ENCODE measurements at regions not wholly inside any gene's neighbourhood (a gene's known extent, or its start where the extent isn't known, plus 50 kb on each side); places are given as distances from the start of the nearest gene placed in this dataset.

- no peak for DNase-seq (ENCODE audit: low spot score)
Measured at GRCh38 chr12:113655479-113655878, 183.8 kb upstream of the LHX5 start.

DNA sequence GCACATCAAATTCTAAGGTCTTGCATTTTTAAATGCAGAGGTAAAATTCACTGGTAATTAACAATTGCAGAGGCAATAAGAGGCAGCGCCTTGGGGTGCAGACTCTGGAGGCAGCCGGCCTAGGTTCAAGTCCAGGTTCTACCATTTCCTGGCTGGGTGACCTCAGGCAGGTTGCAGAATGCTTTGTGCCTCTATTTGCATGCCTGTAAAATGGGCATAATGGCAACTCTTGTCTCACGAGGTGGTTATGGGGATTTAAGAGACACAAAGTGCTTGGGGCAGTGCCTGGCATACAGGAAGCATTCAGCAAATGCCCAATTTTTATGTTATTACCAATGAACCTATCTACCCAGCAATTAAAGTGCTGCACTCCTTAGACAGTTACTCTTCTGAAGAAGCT is 180.0 kb upstream of the LHX5 start:
- no peak for DNase-seq (ENCODE audit: low spot score)

GRCh38 chr12:113650476-113650875 is 178.8 kb upstream of the LHX5 start:
- DNase-seq (ENCODE audit: low spot score): no peak

DNA sequence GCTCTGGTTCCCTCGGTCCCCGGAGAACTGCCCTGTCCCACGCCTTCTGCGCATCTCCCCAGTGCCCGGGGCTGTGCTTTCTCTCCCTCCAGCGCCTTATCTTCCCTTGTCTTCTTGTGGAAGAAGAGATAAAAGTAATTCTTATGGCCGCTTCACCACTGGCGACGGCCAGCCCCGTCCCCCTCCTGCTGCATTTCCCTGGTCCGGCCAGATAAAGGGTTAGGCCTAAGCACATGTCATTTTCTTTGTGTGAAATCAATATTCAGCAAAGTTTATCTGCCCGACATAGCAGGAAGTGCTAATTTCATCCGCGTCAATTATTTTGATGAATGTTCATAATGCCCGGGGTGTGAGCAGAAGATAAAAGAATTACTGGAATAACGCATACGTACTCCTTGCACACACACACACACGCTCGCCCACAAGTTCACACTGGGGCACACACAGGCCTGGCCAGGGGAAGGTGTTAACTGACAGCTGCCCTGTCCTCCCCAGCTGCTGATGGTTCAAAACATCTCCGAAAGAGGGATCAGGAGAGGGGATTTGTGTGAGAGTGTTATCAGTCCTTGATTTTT is 177.7 kb upstream of the LHX5 start:
- no peak for DNase-seq (ENCODE audit: low spot score)

DNA sequence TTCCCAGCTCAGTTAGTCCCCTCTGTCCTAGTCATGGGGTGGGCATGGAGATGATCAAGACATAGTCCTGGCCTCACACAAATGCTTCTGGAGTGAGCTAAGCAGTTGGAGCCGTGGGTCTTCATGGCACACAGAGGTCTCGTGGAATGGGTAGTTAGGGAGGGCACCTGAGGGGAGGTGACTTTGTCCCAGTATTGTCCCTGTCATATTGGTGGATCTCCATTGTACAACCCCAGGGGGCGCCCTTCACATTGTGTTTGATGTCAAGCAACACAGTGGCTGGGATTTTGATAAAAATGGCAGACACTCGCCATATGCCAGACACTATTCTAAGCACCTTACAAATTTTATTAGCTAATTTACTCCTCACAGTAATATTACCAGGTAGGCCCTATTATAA is 175.4 kb upstream of the LHX5 start:
- DNase-seq (ENCODE audit: low spot score): no peak

DNA sequence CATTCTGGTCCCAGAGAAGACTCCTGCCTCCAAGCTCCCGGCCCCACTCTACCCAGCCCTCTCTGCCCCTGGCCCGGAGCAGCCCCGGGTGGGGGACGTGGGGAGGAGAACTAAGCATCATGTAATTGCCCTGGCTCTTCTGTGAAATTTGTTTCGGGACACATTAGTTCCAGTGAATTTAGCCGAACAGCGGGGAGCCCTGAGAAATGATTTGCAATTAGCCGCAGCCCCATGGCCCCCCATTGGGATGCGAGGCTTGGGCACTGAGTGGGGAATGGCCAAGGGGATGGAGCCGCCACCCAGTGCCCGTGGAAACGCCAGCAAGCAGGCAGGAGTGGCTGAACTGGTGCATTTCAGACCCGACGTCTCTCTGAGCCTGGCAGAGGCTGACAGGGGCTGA is 173.9 kb upstream of the LHX5 start:
- no peak for DNase-seq (ENCODE audit: low spot score)

GRCh38 chr12:113645183-113645582 is 173.5 kb upstream of the LHX5 start:
- DNase-seq (ENCODE audit: low spot score): no peak

GRCh38 chr12:113643177-113643974 is 171.7 kb upstream of the LHX5 start:
- no peak for DNase-seq (ENCODE audit: low spot score)

DNA sequence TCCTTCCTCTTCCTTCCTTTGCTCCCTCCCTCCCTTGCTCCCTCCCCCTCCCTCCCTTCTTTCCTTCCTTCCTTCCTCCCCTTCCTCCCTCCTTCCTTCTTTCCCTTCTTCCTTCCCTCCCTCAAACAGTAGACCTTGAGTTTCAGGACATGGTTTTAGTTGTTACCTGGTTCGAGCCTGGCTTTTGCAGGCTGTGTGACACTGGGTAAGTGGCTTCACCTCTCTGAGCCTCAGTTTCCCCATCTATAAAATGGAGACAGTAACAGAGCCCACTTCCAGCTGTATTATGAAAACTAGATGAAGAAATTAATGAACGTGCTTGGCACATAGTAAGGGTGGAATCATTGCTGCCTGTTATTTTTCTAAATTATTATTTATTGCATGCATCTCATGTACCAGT is 171.0 kb upstream of the LHX5 start:
- DNase-seq (ENCODE audit: low spot score): no peak

DNA sequence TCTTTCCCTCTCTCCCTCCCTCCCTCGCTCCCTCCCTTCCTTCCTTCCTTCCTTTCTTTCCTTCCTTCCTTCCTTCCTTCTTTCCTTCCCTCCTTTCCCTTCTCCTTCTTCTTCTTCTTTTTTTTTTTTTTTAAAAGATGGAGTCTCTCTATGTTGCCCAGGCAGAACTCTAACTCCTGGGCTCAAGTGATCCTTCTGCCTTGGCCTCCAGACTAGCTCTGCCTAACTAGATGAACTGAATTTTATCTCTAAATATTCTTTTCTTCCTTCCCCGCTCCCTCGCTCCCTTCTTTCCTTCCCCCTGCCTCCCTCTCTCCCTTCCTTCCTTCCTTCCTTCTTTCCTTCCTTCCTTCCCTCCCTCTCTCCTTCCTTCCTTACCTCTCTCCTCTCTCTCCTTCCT is 170.5 kb upstream of the LHX5 start:
- no peak for DNase-seq (ENCODE audit: low spot score)

DNA sequence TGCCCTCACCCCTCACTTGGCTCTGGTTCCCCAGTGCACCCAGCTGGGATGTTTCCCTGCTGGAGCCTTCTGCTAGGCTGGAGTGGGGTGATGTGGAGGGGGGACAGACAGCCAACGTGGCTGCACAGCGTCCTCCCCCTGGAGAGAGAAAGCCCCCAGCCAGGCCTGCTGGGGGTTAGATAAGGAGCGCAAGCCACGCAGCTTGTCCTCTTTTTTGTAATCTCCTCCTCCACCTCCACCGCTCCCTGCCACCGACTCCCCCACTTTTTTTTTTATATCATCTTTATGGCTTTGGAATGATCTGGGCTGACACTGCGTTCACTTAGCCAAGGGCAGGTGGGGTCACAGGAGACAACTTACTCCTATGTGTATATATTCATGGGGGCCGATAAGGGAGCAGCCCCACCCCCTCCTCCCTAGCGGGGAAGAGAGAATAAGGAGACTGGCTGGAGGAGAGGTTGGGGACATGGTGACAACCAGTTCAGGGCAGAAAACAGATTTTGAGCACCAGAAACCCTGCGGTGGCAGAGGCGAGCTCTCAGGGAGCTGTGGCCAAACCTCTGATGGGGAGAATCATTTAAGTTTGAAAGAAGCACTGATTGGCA is 169.9 kb upstream of the LHX5 start:
- no peak for DNase-seq (ENCODE audit: low spot score)

- no peak for DNase-seq (ENCODE audit: low spot score)
Measured at GRCh38 chr12:113640837-113641236, 169.2 kb upstream of the LHX5 start.

DNA sequence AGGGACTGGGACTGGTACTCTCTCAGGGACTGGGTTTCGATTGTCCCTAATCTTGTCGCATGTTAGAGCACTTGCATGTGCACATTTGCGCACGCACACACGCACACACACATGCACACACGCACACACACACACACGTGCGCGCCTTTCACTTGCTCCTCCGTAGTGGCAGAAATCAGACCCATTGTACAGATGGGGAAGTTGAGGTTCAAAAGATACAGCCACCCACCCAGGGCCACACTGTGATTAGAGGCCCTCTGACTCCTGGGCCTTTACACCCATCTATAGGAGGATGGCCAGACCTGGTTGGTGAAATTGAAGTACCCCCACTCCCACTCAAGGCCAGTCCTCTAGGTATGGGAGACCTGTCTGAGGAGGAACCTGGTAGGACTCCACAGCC is 167.8 kb upstream of the LHX5 start:
- DNase-seq (ENCODE audit: low spot score): no peak

- DNase-seq (ENCODE audit: low spot score): no peak
Measured at GRCh38 chr12:113638460-113638775, 166.7 kb upstream of the LHX5 start.

GRCh38 chr12:113634982-113635381 is 163.3 kb upstream of the LHX5 start:
- DNase-seq (ENCODE audit: low spot score): no peak

- no peak for DNase-seq (ENCODE audit: low spot score)
Measured at GRCh38 chr12:113634474-113634873, 162.8 kb upstream of the LHX5 start.

DNA sequence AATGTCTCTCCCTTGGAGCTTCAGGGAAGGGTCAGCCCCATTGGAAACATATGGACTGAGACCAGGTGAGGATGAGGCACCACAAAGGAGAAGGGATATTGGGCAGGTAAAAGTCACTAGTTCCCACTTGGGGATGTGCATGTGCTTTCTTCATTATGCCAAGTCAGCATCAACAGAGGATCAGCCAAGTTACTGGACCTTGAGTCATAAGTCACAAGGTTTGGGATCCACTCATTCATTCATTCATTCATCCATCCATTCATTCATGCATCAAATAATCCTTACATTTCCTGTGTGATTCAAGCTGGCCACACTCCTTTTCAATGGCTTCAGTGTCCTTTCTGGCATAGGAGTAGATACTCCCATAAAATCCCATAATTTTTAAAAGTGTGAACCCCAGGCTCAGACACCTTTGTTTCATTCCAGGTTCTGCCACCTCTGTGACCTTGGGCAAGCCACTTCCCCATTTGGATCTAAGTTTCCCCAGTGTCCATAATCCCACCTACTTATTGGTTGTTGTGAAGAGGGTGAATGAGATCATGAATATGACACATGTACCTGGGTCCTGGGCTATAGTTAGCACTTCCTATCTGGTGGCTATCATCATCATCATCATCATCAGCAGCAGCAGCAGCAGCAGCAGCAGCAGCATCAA is 162.1 kb upstream of the LHX5 start:
- DNase-seq (ENCODE audit: low spot score): no peak

- DNase-seq (ENCODE audit: low spot score): no peak
Measured at GRCh38 chr12:113630625-113631024, 159.0 kb upstream of the LHX5 start.

GRCh38 chr12:113625499-113625898 is 153.8 kb upstream of the LHX5 start:
- no peak for DNase-seq (ENCODE audit: low spot score)

GRCh38 chr12:113622410-113622809 is 150.7 kb upstream of the LHX5 start:
- no peak for DNase-seq (ENCODE audit: low spot score)

GRCh38 chr12:113620437-113620976 is 148.8 kb upstream of the LHX5 start:
- no peak for DNase-seq (ENCODE audit: low spot score)

DNA sequence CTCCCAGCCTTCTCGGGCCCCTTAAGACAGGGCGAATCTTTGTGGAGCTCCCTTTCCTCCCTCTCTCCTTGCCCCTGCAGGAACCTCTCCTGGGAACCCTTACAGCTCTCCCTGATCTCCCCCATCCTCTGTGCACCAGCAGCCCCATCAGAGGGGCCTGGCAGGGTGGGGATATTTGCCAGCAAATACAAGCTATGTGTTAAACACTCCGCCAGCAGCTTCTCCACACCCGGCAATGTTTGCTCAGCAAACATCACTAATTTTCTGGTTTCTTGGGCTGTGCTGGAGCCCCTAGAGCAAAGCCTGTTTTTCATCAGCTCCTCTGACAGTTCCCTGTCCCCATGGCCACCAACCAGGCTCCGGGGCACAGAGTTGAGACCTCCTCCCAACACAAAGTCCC is 147.5 kb upstream of the LHX5 start:
- no peak for DNase-seq (ENCODE audit: low spot score)

DNA sequence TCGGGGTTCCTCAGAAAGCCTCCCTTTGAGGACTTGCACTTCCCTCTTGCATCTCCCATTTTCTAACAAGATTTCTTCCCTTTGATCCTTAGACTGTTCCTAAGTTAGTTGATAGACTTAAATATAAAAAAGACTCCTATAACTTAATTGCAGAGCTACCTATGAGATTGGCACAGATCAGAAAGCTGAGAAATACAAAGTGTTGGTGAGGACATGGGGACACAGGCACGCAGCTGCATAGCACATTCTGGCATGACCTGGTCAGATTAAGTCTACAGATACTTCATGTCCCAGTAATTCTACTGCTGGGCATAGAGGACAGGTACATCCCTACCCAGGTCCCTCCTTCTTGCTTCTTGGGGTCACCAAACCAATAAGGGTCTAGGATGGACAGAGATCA is 141.7 kb upstream of the LHX5 start:
- no peak for DNase-seq (ENCODE audit: low spot score)

Measured in GM03348 (cell line).